ENCODE measurements at regions not wholly inside any gene's neighbourhood (a gene's known extent, or its start where the extent isn't known, plus 50 kb on each side); places are given as distances from the start of the nearest gene placed in this dataset.
"Not testable (repeated sequence)": the region's sequence is repeated elsewhere in the genome, so short reads cannot be mapped to it uniquely, and the experiment has no call there.

DNA sequence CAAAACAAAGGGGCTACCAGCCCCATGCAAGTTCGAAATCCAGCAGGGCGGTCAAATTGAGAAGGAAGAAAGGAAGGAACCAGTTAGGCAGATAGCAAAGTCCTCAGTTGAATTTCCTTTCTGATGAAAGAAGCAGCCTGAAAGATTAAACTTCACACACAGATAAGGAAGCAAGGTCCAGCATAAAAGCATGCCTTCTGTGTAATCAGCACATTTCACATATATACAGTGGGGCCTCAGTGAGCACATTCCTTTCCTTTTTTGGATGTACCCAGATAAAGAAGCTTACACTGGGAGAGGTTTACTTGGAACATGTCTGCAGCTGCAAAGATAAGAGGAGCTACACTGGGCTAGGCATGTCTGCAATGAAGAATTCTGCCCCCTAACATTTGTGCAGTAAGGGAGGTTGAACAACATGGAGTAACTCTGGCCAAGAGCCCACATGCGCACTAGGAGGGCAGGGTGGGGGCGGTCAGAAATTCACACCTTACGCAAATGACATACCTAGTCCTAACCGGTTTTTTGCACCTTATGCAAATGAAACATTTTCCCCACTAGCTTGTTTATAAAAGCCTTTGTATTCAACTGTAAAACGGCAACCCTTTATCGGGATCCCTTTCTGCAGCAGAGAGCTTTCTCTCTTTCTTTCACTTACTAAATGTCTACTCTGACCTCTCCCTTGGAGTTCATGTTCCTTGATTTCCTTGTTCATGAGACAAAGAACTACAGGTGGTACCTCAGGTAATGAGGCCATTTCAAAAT, 149.7 kb upstream of the FBXL17 start:
- no peak for DNase-seq (ENCODE audit: low read depth in 2 of 2)

- no peak for DNase-seq (ENCODE audit: low read depth in 2 of 2)
Measured at GRCh38 chr5:108530706-108531105, 148.8 kb upstream of the FBXL17 start.

DNA sequence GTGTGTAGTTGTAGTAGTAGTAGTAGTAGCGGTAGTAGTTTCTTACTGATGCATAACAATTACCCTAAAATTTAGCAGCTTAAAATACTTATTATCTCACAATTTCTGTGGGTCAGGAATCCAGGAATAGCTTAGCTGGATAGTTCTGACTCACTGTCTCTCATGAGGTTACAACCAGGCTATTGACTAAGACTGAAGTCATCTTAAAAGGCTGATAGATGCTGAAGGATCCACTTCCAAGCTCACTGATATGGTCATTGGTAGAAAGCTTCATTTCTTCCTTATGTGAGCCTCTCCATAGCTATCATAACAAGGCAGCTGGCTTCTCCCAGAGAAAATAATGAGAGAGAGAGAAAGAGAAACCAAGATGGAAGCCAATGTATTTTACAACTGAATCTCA, 147.5 kb upstream of the FBXL17 start:
- no peak for DNase-seq (ENCODE audit: low read depth in 2 of 2)

DNA sequence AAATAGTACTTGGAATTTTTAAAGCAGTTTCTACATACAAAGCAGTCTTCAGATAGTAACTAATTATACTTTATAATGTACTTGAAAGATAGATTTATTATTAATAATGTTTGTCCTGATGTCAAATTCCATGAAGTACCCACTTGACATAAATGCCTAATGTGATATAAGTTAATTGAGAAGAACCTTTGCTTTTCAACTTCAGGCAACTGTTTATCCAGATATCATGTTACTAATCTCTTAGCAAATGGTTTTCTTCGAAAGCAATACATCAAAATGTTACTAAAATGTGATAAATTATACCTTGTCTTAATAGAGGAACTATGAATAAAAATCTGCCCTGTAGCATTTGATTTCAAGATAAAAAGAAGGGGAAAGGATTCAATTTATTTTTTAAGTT, 146.8 kb upstream of the FBXL17 start:
- no peak for DNase-seq (ENCODE audit: low read depth in 2 of 2)

- no peak for DNase-seq (ENCODE audit: low read depth in 2 of 2)
Measured at GRCh38 chr5:108524564-108524963, 142.7 kb upstream of the FBXL17 start.

- no peak for DNase-seq (ENCODE audit: low read depth in 2 of 2)
Measured at GRCh38 chr5:108523360-108523759, 141.5 kb upstream of the FBXL17 start.

- no peak for DNase-seq (ENCODE audit: low read depth in 2 of 2)
Measured at GRCh38 chr5:108521841-108522506, 140.1 kb upstream of the FBXL17 start.

DNA sequence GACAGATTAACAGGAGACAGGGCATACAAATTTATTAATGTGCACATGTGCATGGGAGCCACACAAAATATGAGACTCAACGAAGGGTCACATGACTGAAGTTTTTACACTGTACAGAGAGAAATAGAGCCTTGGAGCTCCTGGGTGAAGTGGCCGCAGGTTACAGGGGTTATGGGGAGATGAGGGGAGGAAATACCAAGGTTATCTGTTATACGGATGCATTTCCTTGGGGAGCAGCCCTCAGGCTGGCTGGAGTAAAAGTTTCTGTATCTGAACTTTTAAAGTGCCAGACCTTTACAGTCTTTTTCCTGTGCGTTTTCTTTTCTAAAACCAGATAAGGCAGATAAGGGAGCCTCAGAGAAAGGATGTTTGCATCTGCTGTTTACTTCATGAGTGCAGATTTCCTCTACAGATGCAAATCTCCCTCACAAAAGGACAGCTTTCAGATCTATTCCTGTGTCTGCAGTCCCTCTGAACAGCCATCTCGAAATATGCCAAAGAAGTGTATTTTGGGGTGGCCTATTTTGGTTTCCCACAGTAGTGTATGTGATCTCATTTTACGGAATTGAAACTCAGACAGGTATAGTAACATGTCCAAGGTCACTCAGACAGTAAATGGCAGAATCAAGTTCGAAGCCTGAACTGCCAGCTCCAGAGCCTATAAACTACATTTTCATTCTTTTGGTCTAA, 139.3 kb upstream of the FBXL17 start:
- no peak for DNase-seq (ENCODE audit: low read depth in 2 of 2)

DNA sequence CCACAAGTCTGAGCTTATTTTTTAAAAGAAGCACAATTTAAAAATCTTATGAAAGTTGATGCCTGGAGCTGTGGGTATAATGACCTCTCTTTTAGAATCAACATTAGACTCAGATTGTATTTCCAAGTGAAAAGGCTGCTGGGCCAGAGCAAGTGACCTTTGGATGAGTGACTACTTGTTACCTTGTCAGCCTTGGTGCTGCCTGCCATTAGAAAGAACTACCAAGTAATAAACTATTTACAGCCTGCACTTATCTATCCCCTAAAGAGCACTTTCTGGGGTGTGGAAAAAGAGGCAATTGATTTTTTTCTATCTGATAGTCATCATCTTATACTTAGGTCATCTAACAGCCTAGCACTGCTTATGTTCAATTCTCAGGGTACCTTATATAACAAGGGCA, 134.9 kb upstream of the FBXL17 start:
- no peak for DNase-seq (ENCODE audit: low read depth in 2 of 2)

DNA sequence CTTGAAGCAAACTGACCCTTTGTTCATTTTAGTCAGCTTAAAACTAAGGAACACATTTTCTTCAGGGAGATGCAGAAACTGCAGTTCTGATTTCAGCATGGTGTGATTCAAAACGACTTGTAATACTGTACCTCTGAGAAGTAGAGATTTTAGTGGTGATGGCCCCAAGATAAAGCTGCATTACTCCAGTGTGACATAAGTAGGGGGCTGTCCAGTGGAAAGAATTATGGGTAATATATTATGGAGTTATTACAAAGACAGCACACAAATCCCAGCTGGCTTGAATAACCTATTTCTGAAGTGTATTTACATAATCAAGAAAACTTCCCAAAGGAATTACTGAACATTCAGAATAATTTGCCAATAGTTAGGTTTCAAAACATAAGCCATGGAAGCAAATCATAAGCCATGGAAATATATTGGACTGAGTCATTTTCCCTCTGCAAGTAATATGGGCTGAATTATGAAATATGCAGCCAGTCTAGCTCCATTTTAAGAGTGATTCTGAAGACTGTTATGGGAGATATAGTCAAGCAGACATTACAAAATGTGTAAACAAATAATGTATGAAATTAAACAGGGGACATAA, 133.7 kb upstream of the FBXL17 start:
- no peak for DNase-seq (ENCODE audit: low read depth in 2 of 2)

- DNase-seq (ENCODE audit: low read depth in 2 of 2), result no peak
Measured at GRCh38 chr5:108508979-108509378, 127.1 kb upstream of the FBXL17 start.

DNA sequence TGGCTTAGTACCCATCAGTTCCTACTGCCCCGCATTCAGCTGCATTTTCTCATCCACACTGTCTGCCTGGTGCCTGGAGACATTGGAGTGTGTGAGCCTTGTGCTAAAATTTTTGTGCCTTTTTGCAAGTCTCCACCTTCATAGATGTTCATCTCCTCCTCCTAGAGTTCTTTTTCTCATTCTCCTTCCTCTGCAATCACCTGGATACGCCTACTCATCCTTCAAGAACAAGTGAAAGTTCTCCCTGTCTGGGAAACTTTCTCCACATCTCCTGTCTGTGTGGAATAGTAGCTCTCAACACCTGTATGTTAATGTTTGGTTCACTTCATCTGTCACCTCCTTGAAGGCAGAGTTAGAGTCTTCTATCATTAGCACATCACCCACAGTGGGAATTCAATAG, 125.7 kb upstream of the FBXL17 start:
- DNase-seq (ENCODE audit: low read depth in 2 of 2), result no peak

- no peak for DNase-seq (ENCODE audit: low read depth in 2 of 2)
Measured at GRCh38 chr5:108505608-108506007, 123.7 kb upstream of the FBXL17 start.

- DNase-seq (ENCODE audit: low read depth in 2 of 2), result no peak
Measured at GRCh38 chr5:108504974-108505373, 123.1 kb upstream of the FBXL17 start.

- no peak for DNase-seq (ENCODE audit: low read depth in 2 of 2)
Measured at GRCh38 chr5:108503986-108504385, 122.1 kb upstream of the FBXL17 start.

GRCh38 chr5:108495615-108496014, 113.7 kb upstream of the FBXL17 start:
- DNase-seq (ENCODE audit: low read depth in 2 of 2), result not testable (repeated sequence)

DNA sequence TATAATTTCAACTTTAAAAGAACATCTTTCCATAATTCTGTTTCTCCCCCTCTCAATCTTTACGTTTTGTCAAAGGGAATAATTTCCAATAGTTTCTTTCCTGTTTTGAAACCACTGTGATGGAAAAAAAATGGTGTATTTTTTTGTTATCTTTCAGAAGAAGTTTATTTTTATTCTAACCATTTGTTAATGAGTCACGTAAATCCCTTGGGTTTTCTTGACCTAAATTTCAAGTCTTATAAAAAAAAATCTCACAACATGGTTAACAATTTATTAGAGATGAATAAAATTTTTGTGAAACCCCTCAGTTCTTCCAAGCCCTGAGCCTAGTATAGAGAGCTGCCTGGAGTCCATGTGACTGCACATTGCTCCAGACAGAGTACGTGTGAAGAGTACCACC, 106.1 kb upstream of the FBXL17 start:
- no peak for DNase-seq (ENCODE audit: low read depth in 2 of 2)

DNA sequence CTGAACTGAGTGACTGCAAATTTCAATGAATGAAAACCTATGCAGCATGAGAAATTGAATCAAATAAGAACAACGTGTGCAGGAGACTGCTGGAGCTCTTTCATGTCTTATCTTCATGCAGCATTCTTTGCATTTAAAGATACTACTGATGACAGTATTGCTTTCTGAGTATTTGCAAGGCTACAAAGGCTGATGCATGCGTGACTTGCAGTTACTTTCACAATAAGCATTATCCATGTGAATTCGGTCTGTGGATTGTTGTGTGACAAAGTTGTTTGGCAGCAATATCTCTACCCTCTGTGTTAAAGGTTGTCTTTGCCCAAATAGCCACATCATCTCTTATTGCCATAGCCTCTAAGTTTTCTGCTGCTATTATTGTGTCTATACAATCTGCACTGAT, 102.1 kb upstream of the FBXL17 start:
- no peak for DNase-seq (ENCODE audit: low read depth in 2 of 2)

DNA sequence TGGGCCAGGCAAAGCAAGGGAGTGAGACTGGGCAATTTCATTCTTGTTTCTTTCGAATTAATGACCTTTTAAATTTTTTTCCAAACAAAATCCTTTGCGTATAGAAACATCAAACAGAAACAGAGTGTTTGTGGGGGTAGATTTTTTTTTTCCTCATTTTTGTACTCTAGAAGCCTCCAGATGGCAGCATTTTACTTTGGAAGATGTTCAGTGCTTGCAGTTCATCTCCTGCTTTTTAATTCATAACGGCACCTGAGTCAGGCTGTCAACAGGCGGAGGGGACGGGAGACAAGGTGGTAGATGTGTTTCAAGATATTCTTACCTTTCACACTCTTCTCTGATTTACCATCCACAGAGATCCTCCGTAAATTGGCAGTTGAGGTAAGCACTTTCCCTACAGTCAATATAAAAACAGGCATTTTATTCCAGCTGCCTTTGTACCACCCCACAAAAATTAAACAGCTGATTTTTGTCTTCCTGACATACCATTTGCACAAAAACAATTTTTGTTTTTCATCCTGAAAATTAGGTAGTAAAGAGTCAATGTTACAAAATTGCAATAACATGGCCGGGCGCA, 99.5 kb upstream of the FBXL17 start:
- DNase-seq (ENCODE audit: low read depth in 2 of 2), result no peak

DNA sequence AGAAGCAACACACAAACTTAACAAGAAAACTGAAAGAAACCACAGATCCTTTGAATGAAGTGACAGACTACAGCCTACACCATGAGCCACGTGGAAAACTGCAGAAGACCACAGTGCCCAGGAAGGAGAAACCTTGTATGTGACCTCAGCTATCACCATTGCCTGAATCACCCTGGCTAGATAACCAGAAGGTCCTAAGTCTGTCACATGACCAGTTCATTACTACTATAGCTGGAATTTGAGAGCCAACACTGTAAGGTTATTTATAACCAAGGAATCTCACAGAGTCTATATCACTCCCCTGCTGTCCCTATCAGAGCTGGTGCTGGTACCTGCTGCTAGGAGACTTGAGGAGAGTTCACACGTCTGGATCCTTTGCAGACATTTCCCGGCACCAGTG, 90.3 kb upstream of the FBXL17 start:
- DNase-seq (ENCODE audit: low read depth in 2 of 2), result no peak

DNA sequence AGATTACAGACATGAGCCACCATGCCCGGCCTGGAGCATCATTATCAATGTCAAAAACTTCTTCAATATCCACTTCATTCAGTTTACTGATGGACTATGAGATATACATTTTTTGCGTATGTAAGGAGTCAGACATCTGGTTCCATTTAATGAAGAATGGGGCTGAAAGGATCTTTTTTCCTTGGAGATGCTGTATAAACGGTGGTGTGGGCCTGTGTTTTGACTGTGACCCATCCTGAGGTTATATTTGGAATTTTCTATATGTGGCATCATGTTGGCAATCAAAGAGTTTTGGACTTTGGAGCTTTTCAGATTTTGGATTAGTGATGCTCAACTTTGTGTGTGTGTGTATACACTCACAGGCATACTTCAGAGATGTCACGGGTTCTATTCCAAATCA, 85.7 kb upstream of the FBXL17 start:
- DNase-seq (ENCODE audit: low read depth in 2 of 2), result no peak

DNA sequence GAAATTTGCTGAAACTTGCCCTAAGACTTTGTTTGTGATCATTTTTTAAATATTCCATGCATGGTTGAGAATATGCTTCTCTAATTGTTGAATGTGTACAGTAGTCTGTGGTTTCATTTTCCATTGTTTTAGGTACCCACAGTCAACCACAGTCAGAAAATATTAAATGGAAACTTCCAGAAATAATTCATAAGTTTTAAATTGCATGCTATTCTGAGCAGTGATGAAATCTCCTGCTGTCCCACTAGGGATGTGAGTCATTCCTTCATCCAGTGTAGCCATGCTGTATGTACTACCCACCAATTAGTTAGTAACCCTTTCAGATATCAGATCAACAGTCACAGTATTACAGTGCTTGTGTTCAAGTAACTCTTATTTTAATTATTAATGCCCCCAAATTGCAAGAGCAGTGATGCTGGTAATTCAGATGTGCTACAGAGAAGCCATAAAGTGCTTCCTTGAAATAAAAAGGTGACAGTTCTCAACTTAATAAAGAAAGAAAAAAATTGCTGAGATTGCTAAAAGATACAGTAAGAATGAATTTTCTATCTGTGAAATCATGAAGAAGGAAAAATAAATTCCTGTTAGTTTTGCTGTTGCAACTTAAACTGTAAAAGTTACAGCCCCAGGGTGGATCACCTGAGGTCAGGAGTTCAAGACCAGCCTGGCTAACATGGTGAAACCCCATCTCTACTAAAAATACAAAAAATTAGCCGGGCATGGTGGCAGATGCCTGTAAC, 79.9 kb upstream of the FBXL17 start:
- DNase-seq (ENCODE audit: low read depth in 2 of 2), result no peak
